K562 (cell line): ENCODE measurements at regions not wholly inside any gene's neighbourhood (a gene's known extent, or its start where the extent isn't known, plus 50 kb on each side); places are given as distances from the start of the nearest gene placed in this dataset.

Experiments used
- BRCA1 ChIP-seq, 2 experiments: fragments of 450-650 bp in 1 of 2; sonication (generic) in 1 of 2; formaldehyde crosslinking in 1 of 2; IDR thresholded peaks; 2 replicates each; pipeline versions ENCODE4 v1.5.0 to v1.6.1; 2017 to 2020; ENCODE audit warnings: mild to moderate bottlenecking in 1 of 2, missing genetic modification reagents in 1 of 2
- ELF1 ChIP-seq: fragments of 200-800 bp; sonication (Bioruptor generic); IDR thresholded peaks from 2 replicates; pipeline ENCODE4 v1.6.1; 2016; ENCODE audit warnings: missing genetic modification characterization, missing compliant biosample characterization
- JUND ChIP-seq, 2 experiments: IDR thresholded peaks; 2 replicates in 1 of 2; 3 replicates in 1 of 2; pipeline ENCODE4 v1.6.1; 2011; ENCODE audit warnings: borderline replicate concordance in 2 of 2, low read depth in 2 of 2, low read length in 2 of 2, improper control_type of control experiment in 1 of 2, missing biosample characterization in 1 of 2, missing genetic modification characterization in 1 of 2, missing genetic modification reagents in 1 of 2
- NFRKB ChIP-seq: fragments of 450-650 bp; IDR thresholded peaks from 2 replicates; pipeline ENCODE4 v1.6.1; 2016; ENCODE audit warnings: low read depth
- NRF1 ChIP-seq, 2 experiments: fragments of 450-650 bp; IDR thresholded peaks in 1 of 2; conservative IDR thresholded peaks in 1 of 2; 2 replicates each; pipeline ENCODE4 v1.6.1; 2014; ENCODE audit warnings: mild to moderate bottlenecking in 2 of 2
- POLR2A ChIP-seq: fragments of 450-650 bp; conservative IDR thresholded peaks from 2 replicates; pipeline ENCODE4 v1.6.1; 2016
- POLR2AphosphoS5 ChIP-seq: IDR thresholded peaks from 2 replicates; pipeline ENCODE4 v1.6.1; 2011; ENCODE audit warnings: mild to moderate bottlenecking, low read depth, low read length, moderate library complexity; ENCODE audit not compliant: control insufficient read depth, insufficient read depth
- USF1 ChIP-seq: sonication (generic); formaldehyde crosslinking; IDR thresholded peaks from 2 replicates; pipeline ENCODE4 v1.9.0; 2022; ENCODE audit warnings: mild to moderate bottlenecking, missing genetic modification reagents
- ZFX ChIP-seq: sonication (generic); formaldehyde crosslinking; IDR thresholded peaks from 2 replicates; pipeline ENCODE4 v1.8.0; 2022; ENCODE audit warnings: mild to moderate bottlenecking, missing genetic modification reagents, moderate library complexity
- ZNF282 ChIP-seq: sonication (generic); formaldehyde crosslinking; IDR thresholded peaks from 2 replicates; pipeline ENCODE4 v1.8.1; 2023; ENCODE audit warnings: missing genetic modification reagents
- ZNF77 ChIP-seq: fragments of 250-450 bp; sonication (Bioruptor Pico); IDR thresholded peaks from 2 replicates; pipeline ENCODE4 v1.5.0; 2020
- ZZZ3 ChIP-seq: fragments of 450-650 bp; IDR thresholded peaks from 2 replicates; pipeline ENCODE4 v1.6.1; 2016; ENCODE audit warnings: antibody characterized with exemption, mild to moderate bottlenecking, moderate library complexity
- TF ChIP-seq, protein P1 (sequence below), 3 experiments: IDR thresholded peaks in 2 of 3; conservative IDR thresholded peaks in 1 of 3; 2 replicates each; pipeline ENCODE4 v1.5.1; 2011 to 2012; ENCODE audit warnings: low read length in 3 of 3, mild to moderate bottlenecking in 3 of 3, control low read depth in 2 of 3, improper control_type of control experiment in 1 of 3, inconsistent platforms in 1 of 3, low read depth in 1 of 3, mixed read lengths in 1 of 3, moderate library complexity in 1 of 3; ENCODE audit not compliant: insufficient read depth in 2 of 3
- TF ChIP-seq, protein P2 (sequence below), 2 experiments: fragments of 450-650 bp; formaldehyde crosslinking in 1 of 2; IDR thresholded peaks; 2 replicates each; pipeline versions ENCODE4 v1.4.0 to v1.6.1; 2014 to 2020; ENCODE audit warnings: mild to moderate bottlenecking in 2 of 2, borderline replicate concordance in 1 of 2, low read depth in 1 of 2

GRCh38 chr13:79196366-79196765 is 209.7 kb downstream of the RBM26 start:
- TF ChIP-seq, protein P1, sequence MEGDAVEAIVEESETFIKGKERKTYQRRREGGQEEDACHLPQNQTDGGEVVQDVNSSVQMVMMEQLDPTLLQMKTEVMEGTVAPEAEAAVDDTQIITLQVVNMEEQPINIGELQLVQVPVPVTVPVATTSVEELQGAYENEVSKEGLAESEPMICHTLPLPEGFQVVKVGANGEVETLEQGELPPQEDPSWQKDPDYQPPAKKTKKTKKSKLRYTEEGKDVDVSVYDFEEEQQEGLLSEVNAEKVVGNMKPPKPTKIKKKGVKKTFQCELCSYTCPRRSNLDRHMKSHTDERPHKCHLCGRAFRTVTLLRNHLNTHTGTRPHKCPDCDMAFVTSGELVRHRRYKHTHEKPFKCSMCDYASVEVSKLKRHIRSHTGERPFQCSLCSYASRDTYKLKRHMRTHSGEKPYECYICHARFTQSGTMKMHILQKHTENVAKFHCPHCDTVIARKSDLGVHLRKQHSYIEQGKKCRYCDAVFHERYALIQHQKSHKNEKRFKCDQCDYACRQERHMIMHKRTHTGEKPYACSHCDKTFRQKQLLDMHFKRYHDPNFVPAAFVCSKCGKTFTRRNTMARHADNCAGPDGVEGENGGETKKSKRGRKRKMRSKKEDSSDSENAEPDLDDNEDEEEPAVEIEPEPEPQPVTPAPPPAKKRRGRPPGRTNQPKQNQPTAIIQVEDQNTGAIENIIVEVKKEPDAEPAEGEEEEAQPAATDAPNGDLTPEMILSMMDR (IDR thresholded peaks at IDR 0.05 in 2 of 3, conservative IDR thresholded peaks at IDR 0.05 in 1 of 3; ENCODE audit: insufficient read depth in 2 of 3, low read depth in 1 of 3, low read length in 3 of 3): no peak
- no peak for TF ChIP-seq POLR2AphosphoS5
- TF ChIP-seq ZNF282 (CRISPR knock-in tag): no peak
- TF ChIP-seq ZZZ3: no peak
- no peak for TF ChIP-seq USF1 (CRISPR knock-in tag)
- no peak for TF ChIP-seq ZFX
- TF ChIP-seq ELF1: no peak
- TF ChIP-seq NRF1 (conservative IDR thresholded peaks at IDR 0.05 in 1 of 2, IDR thresholded peaks at IDR 0.05 in 1 of 2): no peak
- no peak for TF ChIP-seq POLR2A
- no peak for TF ChIP-seq JUND (IDR thresholded peaks at IDR 0.05; ENCODE audit: borderline replicate concordance, low read depth, low read length)
- no peak for TF ChIP-seq JUND (tag; IDR thresholded peaks at IDR 0.05; ENCODE audit: borderline replicate concordance, low read depth, low read length)
- TF ChIP-seq, protein P2, sequence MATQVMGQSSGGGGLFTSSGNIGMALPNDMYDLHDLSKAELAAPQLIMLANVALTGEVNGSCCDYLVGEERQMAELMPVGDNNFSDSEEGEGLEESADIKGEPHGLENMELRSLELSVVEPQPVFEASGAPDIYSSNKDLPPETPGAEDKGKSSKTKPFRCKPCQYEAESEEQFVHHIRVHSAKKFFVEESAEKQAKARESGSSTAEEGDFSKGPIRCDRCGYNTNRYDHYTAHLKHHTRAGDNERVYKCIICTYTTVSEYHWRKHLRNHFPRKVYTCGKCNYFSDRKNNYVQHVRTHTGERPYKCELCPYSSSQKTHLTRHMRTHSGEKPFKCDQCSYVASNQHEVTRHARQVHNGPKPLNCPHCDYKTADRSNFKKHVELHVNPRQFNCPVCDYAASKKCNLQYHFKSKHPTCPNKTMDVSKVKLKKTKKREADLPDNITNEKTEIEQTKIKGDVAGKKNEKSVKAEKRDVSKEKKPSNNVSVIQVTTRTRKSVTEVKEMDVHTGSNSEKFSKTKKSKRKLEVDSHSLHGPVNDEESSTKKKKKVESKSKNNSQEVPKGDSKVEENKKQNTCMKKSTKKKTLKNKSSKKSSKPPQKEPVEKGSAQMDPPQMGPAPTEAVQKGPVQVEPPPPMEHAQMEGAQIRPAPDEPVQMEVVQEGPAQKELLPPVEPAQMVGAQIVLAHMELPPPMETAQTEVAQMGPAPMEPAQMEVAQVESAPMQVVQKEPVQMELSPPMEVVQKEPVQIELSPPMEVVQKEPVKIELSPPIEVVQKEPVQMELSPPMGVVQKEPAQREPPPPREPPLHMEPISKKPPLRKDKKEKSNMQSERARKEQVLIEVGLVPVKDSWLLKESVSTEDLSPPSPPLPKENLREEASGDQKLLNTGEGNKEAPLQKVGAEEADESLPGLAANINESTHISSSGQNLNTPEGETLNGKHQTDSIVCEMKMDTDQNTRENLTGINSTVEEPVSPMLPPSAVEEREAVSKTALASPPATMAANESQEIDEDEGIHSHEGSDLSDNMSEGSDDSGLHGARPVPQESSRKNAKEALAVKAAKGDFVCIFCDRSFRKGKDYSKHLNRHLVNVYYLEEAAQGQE (IDR thresholded peaks at IDR 0.05; ENCODE audit: borderline replicate concordance): no peak
- TF ChIP-seq, protein P2 (CRISPR knock-in tag; IDR thresholded peaks at IDR 0.05; ENCODE audit: low read depth): no peak
- TF ChIP-seq ZNF77 (CRISPR knock-in tag): no peak
- TF ChIP-seq BRCA1 (IDR thresholded peaks at IDR 0.05): no peak
- no peak for TF ChIP-seq BRCA1 (CRISPR knock-in tag; IDR thresholded peaks at IDR 0.05)
- TF ChIP-seq NFRKB: no peak
